Peyer's patch (tissue), 4 donors: ENCODE measurements at regions not wholly inside any gene's neighbourhood (a gene's known extent, or its start where the extent isn't known, plus 50 kb on each side); places are given as distances from the start of the nearest gene placed in this dataset.

Source experiments
- POLR2A ChIP-seq, 2 donors: fragments of 450-650 bp; IDR thresholded peaks; one replicate each; pipeline ENCODE4 v1.5.1; 2017; ENCODE audit warnings: antibody characterized with exemption in 2 of 2, mild to moderate bottlenecking in 2 of 2, moderate library complexity in 2 of 2
- TF ChIP-seq, protein P1 (sequence below), 6 experiments: fragments of 450-650 bp in 4 of 6; fragments of 200-600 bp in 2 of 6; sonication (generic) in 1 of 6; IDR thresholded peaks; one replicate each; pipeline ENCODE4 v1.5.1; 2017 to 2019; ENCODE audit warnings: antibody characterized with exemption in 6 of 6, mild to moderate bottlenecking in 3 of 6, moderate library complexity in 1 of 6

DNA sequence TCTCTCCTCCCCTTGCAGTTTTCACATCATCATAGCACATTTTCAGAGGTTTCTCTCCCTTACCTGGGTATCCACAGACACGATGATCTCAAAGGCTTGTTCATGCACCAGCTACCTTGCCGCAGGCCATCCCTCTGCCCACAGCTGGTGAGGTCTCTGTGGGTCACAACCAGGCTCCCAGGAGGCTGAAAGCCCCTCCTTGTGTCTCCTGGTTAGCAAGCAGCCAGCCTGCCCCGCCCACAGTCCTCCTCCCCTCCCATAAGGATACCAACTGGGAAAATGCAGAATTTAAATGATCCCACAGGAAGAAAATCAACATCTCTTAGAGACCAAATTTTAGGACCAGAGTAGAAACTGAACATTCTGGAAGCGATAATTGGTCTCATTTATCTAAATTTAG is 213.5 kb upstream of the PPP2R3A start:
- TF ChIP-seq, protein P1, sequence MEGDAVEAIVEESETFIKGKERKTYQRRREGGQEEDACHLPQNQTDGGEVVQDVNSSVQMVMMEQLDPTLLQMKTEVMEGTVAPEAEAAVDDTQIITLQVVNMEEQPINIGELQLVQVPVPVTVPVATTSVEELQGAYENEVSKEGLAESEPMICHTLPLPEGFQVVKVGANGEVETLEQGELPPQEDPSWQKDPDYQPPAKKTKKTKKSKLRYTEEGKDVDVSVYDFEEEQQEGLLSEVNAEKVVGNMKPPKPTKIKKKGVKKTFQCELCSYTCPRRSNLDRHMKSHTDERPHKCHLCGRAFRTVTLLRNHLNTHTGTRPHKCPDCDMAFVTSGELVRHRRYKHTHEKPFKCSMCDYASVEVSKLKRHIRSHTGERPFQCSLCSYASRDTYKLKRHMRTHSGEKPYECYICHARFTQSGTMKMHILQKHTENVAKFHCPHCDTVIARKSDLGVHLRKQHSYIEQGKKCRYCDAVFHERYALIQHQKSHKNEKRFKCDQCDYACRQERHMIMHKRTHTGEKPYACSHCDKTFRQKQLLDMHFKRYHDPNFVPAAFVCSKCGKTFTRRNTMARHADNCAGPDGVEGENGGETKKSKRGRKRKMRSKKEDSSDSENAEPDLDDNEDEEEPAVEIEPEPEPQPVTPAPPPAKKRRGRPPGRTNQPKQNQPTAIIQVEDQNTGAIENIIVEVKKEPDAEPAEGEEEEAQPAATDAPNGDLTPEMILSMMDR (IDR thresholded peaks at IDR 0.05), result no peak
- no peak for TF ChIP-seq POLR2A (IDR thresholded peaks at IDR 0.05)
